ENCODE measurements at regions not wholly inside any gene's neighbourhood (a gene's known extent, or its start where the extent isn't known, plus 50 kb on each side); places are given as distances from the start of the nearest gene placed in this dataset.

DNA sequence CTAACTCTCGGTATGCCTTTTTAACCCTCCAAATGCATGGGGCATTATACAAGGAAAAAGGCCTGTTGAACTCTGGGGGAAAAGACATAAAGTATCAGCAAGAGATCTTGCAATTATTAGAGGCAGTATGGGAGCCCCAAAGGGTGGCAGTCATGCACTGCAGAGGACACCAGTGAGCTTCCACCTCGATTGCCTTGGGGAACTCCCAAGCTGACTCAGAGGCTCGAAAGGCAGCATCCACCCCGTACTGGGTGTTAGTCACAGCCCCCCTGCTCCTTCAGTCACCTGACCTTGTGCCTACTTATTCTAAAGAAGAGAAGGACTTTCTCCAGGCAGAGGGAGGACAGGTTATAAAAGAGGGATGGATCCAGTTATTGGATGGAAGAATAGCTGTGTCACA is 781.4 kb upstream of the TMEM132C start:
- no peak overlapping the region for H3K27ac ChIP-seq
- intact Hi-C loops (cut with DNase I; ENCODE audit: low total_unique reads): no loop called here
- no peaks in the 10 kb centered on the region for H3K27me3 ChIP-seq
- WGBS, 5 donors: 25 to 44% (median 35%) methylated on average over 4 of the region's 4 CpGs
- H3K9me3 ChIP-seq: peaks cover 0 to 3% (median 0%) of the 10 kb centered on the region in 4 donors
- H3K4me3 ChIP-seq: no peak overlapping the region
- DNase-seq: peak; percentile 12 to 58
- H3K36me3 ChIP-seq: no peaks in the 10 kb centered on the region
- peaks cover 0 to 4% (median 0%) of the 10 kb centered on the region in 4 donors for H3K4me1 ChIP-seq
- TF ChIP-seq POLR2A (IDR thresholded peaks at IDR 0.05) (no peak), POLR2AphosphoS5 (IDR thresholded peaks at IDR 0.05) (no peak), EP300 (IDR thresholded peaks at IDR 0.05) (no peak)
- TF ChIP-seq, protein P1, sequence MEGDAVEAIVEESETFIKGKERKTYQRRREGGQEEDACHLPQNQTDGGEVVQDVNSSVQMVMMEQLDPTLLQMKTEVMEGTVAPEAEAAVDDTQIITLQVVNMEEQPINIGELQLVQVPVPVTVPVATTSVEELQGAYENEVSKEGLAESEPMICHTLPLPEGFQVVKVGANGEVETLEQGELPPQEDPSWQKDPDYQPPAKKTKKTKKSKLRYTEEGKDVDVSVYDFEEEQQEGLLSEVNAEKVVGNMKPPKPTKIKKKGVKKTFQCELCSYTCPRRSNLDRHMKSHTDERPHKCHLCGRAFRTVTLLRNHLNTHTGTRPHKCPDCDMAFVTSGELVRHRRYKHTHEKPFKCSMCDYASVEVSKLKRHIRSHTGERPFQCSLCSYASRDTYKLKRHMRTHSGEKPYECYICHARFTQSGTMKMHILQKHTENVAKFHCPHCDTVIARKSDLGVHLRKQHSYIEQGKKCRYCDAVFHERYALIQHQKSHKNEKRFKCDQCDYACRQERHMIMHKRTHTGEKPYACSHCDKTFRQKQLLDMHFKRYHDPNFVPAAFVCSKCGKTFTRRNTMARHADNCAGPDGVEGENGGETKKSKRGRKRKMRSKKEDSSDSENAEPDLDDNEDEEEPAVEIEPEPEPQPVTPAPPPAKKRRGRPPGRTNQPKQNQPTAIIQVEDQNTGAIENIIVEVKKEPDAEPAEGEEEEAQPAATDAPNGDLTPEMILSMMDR (IDR thresholded peaks at IDR 0.05): no peak

DNA sequence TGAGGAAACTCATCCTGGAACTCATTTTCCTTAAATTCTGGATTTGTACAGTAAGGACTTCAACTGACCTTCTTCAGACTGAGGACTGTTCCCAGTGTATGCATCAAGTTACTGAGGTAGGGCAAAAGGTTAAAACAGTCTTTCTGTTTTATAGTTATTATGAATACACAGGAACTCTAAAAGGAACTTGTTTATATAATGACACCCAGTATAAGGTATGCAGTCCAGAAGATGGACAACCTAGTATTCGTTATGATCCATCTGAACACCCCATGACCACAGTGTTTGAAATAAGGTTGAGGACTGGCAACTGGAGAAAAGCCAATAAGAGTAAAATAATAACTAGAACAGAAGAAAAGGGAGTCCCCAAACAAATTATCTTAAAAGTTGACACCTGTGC is 779.9 kb upstream of the TMEM132C start:
- WGBS, 5 donors: 71 to 90% (median 86%) methylated on average over 1 of the region's 1 CpG
- H3K4me1 ChIP-seq: peaks cover 0 to 4% (median 0%) of the 10 kb centered on the region in 4 donors
- TF ChIP-seq, protein P1 (IDR thresholded peaks at IDR 0.05): no peak
- TF ChIP-seq POLR2A (IDR thresholded peaks at IDR 0.05) (no peak), EP300 (IDR thresholded peaks at IDR 0.05) (no peak), POLR2AphosphoS5 (IDR thresholded peaks at IDR 0.05) (no peak)
- no peaks in the 10 kb centered on the region for H3K9me3 ChIP-seq
- H3K27me3 ChIP-seq: no peaks in the 10 kb centered on the region
- no peak for DNase-seq
- H3K27ac ChIP-seq: no peak overlapping the region
- H3K36me3 ChIP-seq: no peaks in the 10 kb centered on the region
- H3K4me3 ChIP-seq: no peak overlapping the region
- intact Hi-C loops (cut with DNase I; ENCODE audit: low total_unique reads): no loop called here

DNA sequence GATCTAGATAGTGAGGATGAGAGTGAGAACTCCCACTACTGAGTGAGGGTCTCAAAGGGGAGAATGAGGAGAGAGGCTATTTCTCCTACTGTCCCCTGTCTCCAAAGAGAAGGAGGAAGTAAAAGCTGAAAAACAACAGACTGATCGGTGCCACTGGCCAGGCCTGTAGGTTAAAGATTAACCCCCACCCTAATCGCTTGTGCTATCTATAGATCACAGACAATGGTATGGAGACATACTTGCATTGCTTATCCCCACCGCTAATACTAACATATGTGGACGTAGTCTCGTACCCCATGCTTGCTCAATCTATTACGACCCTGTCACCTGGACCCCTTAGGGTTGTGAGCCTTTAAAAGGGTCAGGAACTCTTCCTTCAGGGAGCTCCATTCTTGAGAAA is 777.9 kb upstream of the TMEM132C start:
- H3K4me1 ChIP-seq: peaks cover 0 to 4% (median 0%) of the 10 kb centered on the region in 4 donors
- TF ChIP-seq, protein P1 (IDR thresholded peaks at IDR 0.05): no peak
- TF ChIP-seq POLR2A (IDR thresholded peaks at IDR 0.05) (no peak), EP300 (IDR thresholded peaks at IDR 0.05) (no peak), POLR2AphosphoS5 (IDR thresholded peaks at IDR 0.05) (no peak)
- peak overlapping the region in 4 of 5 donors; percentile 8 to 58 (median 33) for H3K27ac ChIP-seq
- 23 to 59% (median 33%) methylated on average over 6 of the region's 6 CpGs for WGBS, 5 donors
- H3K4me3 ChIP-seq: no peak overlapping the region
- no peaks in the 10 kb centered on the region for H3K36me3 ChIP-seq
- peak; percentile 28 to 35 for DNase-seq
- H3K9me3 ChIP-seq: no peaks in the 10 kb centered on the region
- intact Hi-C loops (cut with DNase I; ENCODE audit: low total_unique reads): no loop called here
- H3K27me3 ChIP-seq: no peaks in the 10 kb centered on the region

DNA sequence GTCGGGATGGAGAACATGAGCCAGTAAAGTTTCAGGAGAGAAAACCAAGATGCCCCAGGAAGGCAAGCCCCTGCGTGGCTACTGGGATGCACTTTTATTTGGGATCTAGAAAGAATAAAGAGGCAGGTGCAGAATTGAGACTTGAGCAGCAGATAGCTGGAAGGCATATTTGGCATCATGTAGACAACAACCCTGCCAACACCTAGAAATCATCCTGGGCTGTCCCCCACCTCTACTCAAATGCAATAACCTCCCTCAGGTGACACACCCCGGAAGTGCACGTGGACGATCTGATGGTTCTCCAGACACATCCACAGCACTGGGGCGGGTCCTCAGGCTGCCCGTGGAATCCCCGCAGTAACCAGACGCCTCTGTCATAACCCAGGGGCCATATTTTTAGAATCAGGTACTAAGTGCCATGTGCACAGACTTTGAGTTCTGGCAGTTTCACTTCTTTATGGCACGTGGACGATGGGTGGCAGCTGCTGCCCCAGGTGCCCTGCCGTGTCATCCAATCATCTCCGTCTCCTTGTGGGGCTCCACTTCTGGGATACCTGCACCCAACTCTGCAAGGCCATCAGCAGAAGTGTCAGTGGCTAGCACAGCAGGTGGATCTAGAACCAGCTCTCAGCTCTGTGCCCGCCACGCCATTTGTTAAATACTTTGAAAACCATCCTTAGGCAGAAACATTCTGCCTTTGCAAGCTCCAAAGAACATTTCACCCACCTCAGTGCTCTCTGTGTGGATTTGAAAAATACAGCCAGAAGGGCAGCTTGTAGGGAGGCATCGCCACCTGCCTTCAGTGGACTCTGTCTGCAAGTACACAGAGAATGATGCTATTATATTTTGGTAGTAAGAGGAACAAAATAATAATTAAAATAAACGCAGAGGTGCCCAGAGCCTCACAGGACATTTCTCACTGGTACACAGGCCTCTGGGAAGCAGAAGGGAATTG is 771.7 kb upstream of the TMEM132C start:
- H3K27me3 ChIP-seq: no peaks in the 10 kb centered on the region
- TF ChIP-seq POLR2A (IDR thresholded peaks at IDR 0.05) (no peak), EP300 (IDR thresholded peaks at IDR 0.05) (no peak), POLR2AphosphoS5 (IDR thresholded peaks at IDR 0.05) (no peak)
- TF ChIP-seq, protein P1 (IDR thresholded peaks at IDR 0.05): no peak
- H3K9me3 ChIP-seq: no peaks in the 10 kb centered on the region
- peak in 1 of 2 donors; percentile 12 for DNase-seq
- H3K4me3 ChIP-seq: no peak overlapping the region
- 76 to 89% (median 84%) methylated on average over 17 of the region's 17 CpGs for WGBS, 5 donors
- no peaks in the 10 kb centered on the region for H3K36me3 ChIP-seq
- intact Hi-C loops (cut with DNase I; ENCODE audit: low total_unique reads): no loop called here
- no peaks in the 10 kb centered on the region for H3K4me1 ChIP-seq
- H3K27ac ChIP-seq: no peak overlapping the region

Data from stomach (tissue), 8 donors.